Gastrocnemius medialis (tissue), 4 donors: ENCODE measurements at regions not wholly inside any gene's neighbourhood (a gene's known extent, or its start where the extent isn't known, plus 50 kb on each side); places are given as distances from the start of the nearest gene placed in this dataset.

Experiments used
- POLR2A ChIP-seq, 2 donors: fragments of 450-650 bp; IDR thresholded peaks; one replicate each; pipeline ENCODE4 v1.6.1; 2017; ENCODE audit warnings: antibody characterized with exemption in 2 of 2, mild to moderate bottlenecking in 2 of 2, moderate library complexity in 2 of 2
- TF ChIP-seq, protein P1 (sequence below), 5 experiments: fragments of 450-650 bp in 3 of 5; fragments of 200-600 bp in 2 of 5; sonication (generic) in 2 of 5; IDR thresholded peaks in 4 of 5; conservative IDR thresholded peaks in 1 of 5; 1 replicate in 4 of 5; 2 replicates in 1 of 5; pipeline ENCODE4 v1.5.1; 2016 to 2019; ENCODE audit warnings: antibody characterized with exemption in 5 of 5, mild to moderate bottlenecking in 3 of 5, moderate library complexity in 3 of 5

GRCh38 chr10:33416691-33417090 is 82.2 kb upstream of the NRP1 start:
- TF ChIP-seq, protein P1, sequence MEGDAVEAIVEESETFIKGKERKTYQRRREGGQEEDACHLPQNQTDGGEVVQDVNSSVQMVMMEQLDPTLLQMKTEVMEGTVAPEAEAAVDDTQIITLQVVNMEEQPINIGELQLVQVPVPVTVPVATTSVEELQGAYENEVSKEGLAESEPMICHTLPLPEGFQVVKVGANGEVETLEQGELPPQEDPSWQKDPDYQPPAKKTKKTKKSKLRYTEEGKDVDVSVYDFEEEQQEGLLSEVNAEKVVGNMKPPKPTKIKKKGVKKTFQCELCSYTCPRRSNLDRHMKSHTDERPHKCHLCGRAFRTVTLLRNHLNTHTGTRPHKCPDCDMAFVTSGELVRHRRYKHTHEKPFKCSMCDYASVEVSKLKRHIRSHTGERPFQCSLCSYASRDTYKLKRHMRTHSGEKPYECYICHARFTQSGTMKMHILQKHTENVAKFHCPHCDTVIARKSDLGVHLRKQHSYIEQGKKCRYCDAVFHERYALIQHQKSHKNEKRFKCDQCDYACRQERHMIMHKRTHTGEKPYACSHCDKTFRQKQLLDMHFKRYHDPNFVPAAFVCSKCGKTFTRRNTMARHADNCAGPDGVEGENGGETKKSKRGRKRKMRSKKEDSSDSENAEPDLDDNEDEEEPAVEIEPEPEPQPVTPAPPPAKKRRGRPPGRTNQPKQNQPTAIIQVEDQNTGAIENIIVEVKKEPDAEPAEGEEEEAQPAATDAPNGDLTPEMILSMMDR (IDR thresholded peaks at IDR 0.05 in 4 of 5, conservative IDR thresholded peaks at IDR 0.05 in 1 of 5) = no peak
- no peak for TF ChIP-seq POLR2A (IDR thresholded peaks at IDR 0.05)
